ENCODE measurements at regions not wholly inside any gene's neighbourhood (a gene's known extent, or its start where the extent isn't known, plus 50 kb on each side); places are given as distances from the start of the nearest gene placed in this dataset.

- no peak for TF ChIP-seq CTCF (IDR thresholded peaks at IDR 0.05)
These were observed 729.4 kb downstream of the MTRR start for GRCh38 chr5:8598356-8598755.

GRCh38 chr5:8598996-8599395 is 730.0 kb downstream of the MTRR start:
- Mint-ChIP-seq H3K4me3 (no peak overlapping the region), H3K27me3 (ENCODE audit: low read depth, poor library complexity) (peaks cover 4% of the 10 kb centered on the region), H3K4me1 (no peaks in the 10 kb centered on the region), H3K36me3 (ENCODE audit: low read depth) (no peaks in the 10 kb centered on the region), H3K27ac (no peak overlapping the region), H3K9me3 (no peaks in the 10 kb centered on the region)
- TF ChIP-seq CTCF (IDR thresholded peaks at IDR 0.05) = no peak
- DNase-seq = no peak

More at GRCh38 chr5:8598356-8598755, 729.4 kb downstream of the MTRR start:
- H3K27me3 Mint-ChIP-seq (ENCODE audit: low read depth, poor library complexity) = peaks cover 4% of the 10 kb centered on the region
- no peak overlapping the region for H3K4me3 Mint-ChIP-seq
- H3K27ac Mint-ChIP-seq = no peak overlapping the region
- H3K4me1 Mint-ChIP-seq = no peaks in the 10 kb centered on the region
- no peaks in the 10 kb centered on the region for H3K36me3 Mint-ChIP-seq (ENCODE audit: low read depth)
- no peaks in the 10 kb centered on the region for H3K9me3 Mint-ChIP-seq
- DNase-seq = no peak

- no peak overlapping the region for H3K27ac Mint-ChIP-seq
- no peaks in the 10 kb centered on the region for H3K9me3 Mint-ChIP-seq
- no peak for DNase-seq
- no peak for TF ChIP-seq CTCF (IDR thresholded peaks at IDR 0.05)
- no peaks in the 10 kb centered on the region for H3K36me3 Mint-ChIP-seq (ENCODE audit: low read depth)
- no peak overlapping the region for H3K4me3 Mint-ChIP-seq
- H3K4me1 Mint-ChIP-seq = no peaks in the 10 kb centered on the region
- peaks cover 10% of the 10 kb centered on the region for H3K27me3 Mint-ChIP-seq (ENCODE audit: low read depth, poor library complexity)
These were observed 731.9 kb downstream of the MTRR start for GRCh38 chr5:8600843-8601242.

- H3K27ac Mint-ChIP-seq = no peak overlapping the region
- no peaks in the 10 kb centered on the region for H3K4me1 Mint-ChIP-seq
- no peaks in the 10 kb centered on the region for H3K36me3 Mint-ChIP-seq (ENCODE audit: low read depth)
- H3K27me3 Mint-ChIP-seq (ENCODE audit: low read depth, poor library complexity) = peaks cover 12% of the 10 kb centered on the region
- no peak for DNase-seq
- TF ChIP-seq CTCF (IDR thresholded peaks at IDR 0.05) = no peak
- no peak overlapping the region for H3K4me3 Mint-ChIP-seq
- H3K9me3 Mint-ChIP-seq = no peaks in the 10 kb centered on the region
These were observed 732.9 kb downstream of the MTRR start for GRCh38 chr5:8601831-8602354.

- H3K4me1 Mint-ChIP-seq = no peaks in the 10 kb centered on the region
- H3K27me3 Mint-ChIP-seq (ENCODE audit: low read depth, poor library complexity) = peaks cover 8% of the 10 kb centered on the region
- no peaks in the 10 kb centered on the region for H3K9me3 Mint-ChIP-seq
These were observed 737.3 kb downstream of the MTRR start for GRCh38 chr5:8606231-8606630.

More at GRCh38 chr5:8606231-8606630, 737.3 kb downstream of the MTRR start:
- no peak for DNase-seq
- no peak overlapping the region for H3K4me3 Mint-ChIP-seq
- no peak overlapping the region for H3K27ac Mint-ChIP-seq
- no peak for TF ChIP-seq CTCF (IDR thresholded peaks at IDR 0.05)
- H3K36me3 Mint-ChIP-seq (ENCODE audit: low read depth) = no peaks in the 10 kb centered on the region
